Activated naive CD8-positive, alpha-beta T cell (primary cell): ENCODE measurements at regions not wholly inside any gene's neighbourhood (a gene's known extent, or its start where the extent isn't known, plus 50 kb on each side); places are given as distances from the start of the nearest gene placed in this dataset.
"Not testable (repeated sequence)": the region's sequence is repeated elsewhere in the genome, so short reads cannot be mapped to it uniquely, and the experiment has no call there.

ENCODE experiments used
- H3K27ac Mint-ChIP-seq: one replicate; pipeline ENCODE4 v1.8.0; 2021; ENCODE audit warnings: mixed read lengths
- H3K27me3 Mint-ChIP-seq: one replicate; pipeline ENCODE4 v1.8.0; 2021; ENCODE audit warnings: mixed read lengths
- H3K36me3 Mint-ChIP-seq: one replicate; pipeline ENCODE4 v1.8.0; 2021; ENCODE audit warnings: mixed read lengths
- H3K4me1 Mint-ChIP-seq: one replicate; pipeline ENCODE4 v1.8.0; 2021; ENCODE audit warnings: low read depth, mixed read lengths
- H3K4me3 Mint-ChIP-seq: one replicate; pipeline ENCODE4 v1.8.0; 2021; ENCODE audit warnings: mild to moderate bottlenecking, mixed read lengths
- H3K9me3 Mint-ChIP-seq: one replicate; pipeline ENCODE4 v1.8.0; 2021; ENCODE audit warnings: low read depth, mixed read lengths

- H3K36me3 Mint-ChIP-seq, result peaks cover 2% of the 10 kb centered on the region
- H3K4me1 Mint-ChIP-seq, result no peaks in the 10 kb centered on the region
- no peak overlapping the region for H3K4me3 Mint-ChIP-seq
- no peak overlapping the region for H3K27ac Mint-ChIP-seq
- H3K27me3 Mint-ChIP-seq, result no peaks in the 10 kb centered on the region
- H3K9me3 Mint-ChIP-seq, result no peaks in the 10 kb centered on the region
Observed at GRCh38 chr11:123330071-123330470, 100.0 kb upstream of the GRAMD1B start.

- H3K27ac Mint-ChIP-seq, result no peak overlapping the region
- peaks cover 2% of the 10 kb centered on the region for H3K36me3 Mint-ChIP-seq
- no peak overlapping the region for H3K4me3 Mint-ChIP-seq
- H3K9me3 Mint-ChIP-seq, result no peaks in the 10 kb centered on the region
- no peaks in the 10 kb centered on the region for H3K4me1 Mint-ChIP-seq
- no peaks in the 10 kb centered on the region for H3K27me3 Mint-ChIP-seq
Observed at GRCh38 chr11:123328281-123328867, 101.7 kb upstream of the GRAMD1B start.

- H3K36me3 Mint-ChIP-seq, result no peaks in the 10 kb centered on the region
- H3K9me3 Mint-ChIP-seq, result no peaks in the 10 kb centered on the region
- H3K4me1 Mint-ChIP-seq, result no peaks in the 10 kb centered on the region
- no peak overlapping the region for H3K4me3 Mint-ChIP-seq
- H3K27me3 Mint-ChIP-seq, result no peaks in the 10 kb centered on the region
- no peak overlapping the region for H3K27ac Mint-ChIP-seq
Observed at GRCh38 chr11:123325533-123325932, 104.5 kb upstream of the GRAMD1B start.

GRCh38 chr11:123323568-123323967, 106.5 kb upstream of the GRAMD1B start:
- H3K27me3 Mint-ChIP-seq, result peaks cover 3% of the 10 kb centered on the region
- no peak overlapping the region for H3K27ac Mint-ChIP-seq
- no peaks in the 10 kb centered on the region for H3K9me3 Mint-ChIP-seq
- H3K4me3 Mint-ChIP-seq, result no peak overlapping the region
- H3K36me3 Mint-ChIP-seq, result no peaks in the 10 kb centered on the region
- no peaks in the 10 kb centered on the region for H3K4me1 Mint-ChIP-seq

GRCh38 chr11:123321636-123322035, 108.4 kb upstream of the GRAMD1B start:
- Mint-ChIP-seq H3K27me3 (peaks cover 3% of the 10 kb centered on the region), H3K4me3 (no peak overlapping the region), H3K27ac (no peak overlapping the region), H3K36me3 (no peaks in the 10 kb centered on the region), H3K4me1 (no peaks in the 10 kb centered on the region), H3K9me3 (no peaks in the 10 kb centered on the region)

- H3K4me3 Mint-ChIP-seq, result no peak overlapping the region
- H3K9me3 Mint-ChIP-seq, result no peaks in the 10 kb centered on the region
- peaks cover 10% of the 10 kb centered on the region for H3K27me3 Mint-ChIP-seq
- no peaks in the 10 kb centered on the region for H3K4me1 Mint-ChIP-seq
- no peaks in the 10 kb centered on the region for H3K36me3 Mint-ChIP-seq
- H3K27ac Mint-ChIP-seq, result no peak overlapping the region
Observed at GRCh38 chr11:123318623-123319022, 111.4 kb upstream of the GRAMD1B start.

- not testable (repeated sequence) for H3K36me3 Mint-ChIP-seq, H3K27me3 Mint-ChIP-seq, H3K27ac Mint-ChIP-seq, H3K9me3 Mint-ChIP-seq, H3K4me1 Mint-ChIP-seq, H3K4me3 Mint-ChIP-seq
Observed at GRCh38 chr11:123318132-123318531, 111.9 kb upstream of the GRAMD1B start.

GRCh38 chr11:123316003-123316402, 114.1 kb upstream of the GRAMD1B start:
- no peaks in the 10 kb centered on the region for H3K4me1 Mint-ChIP-seq
- no peak overlapping the region for H3K4me3 Mint-ChIP-seq
- H3K9me3 Mint-ChIP-seq, result no peaks in the 10 kb centered on the region
- H3K36me3 Mint-ChIP-seq, result no peaks in the 10 kb centered on the region
- peaks cover 10% of the 10 kb centered on the region for H3K27me3 Mint-ChIP-seq
- no peak overlapping the region for H3K27ac Mint-ChIP-seq

GRCh38 chr11:123314972-123315371, 115.1 kb upstream of the GRAMD1B start:
- Mint-ChIP-seq H3K36me3 (no peaks in the 10 kb centered on the region), H3K4me1 (no peaks in the 10 kb centered on the region), H3K4me3 (no peak overlapping the region), H3K9me3 (no peaks in the 10 kb centered on the region), H3K27ac (no peak overlapping the region), H3K27me3 (peaks cover 7% of the 10 kb centered on the region)

- no peak overlapping the region for H3K4me3 Mint-ChIP-seq
- H3K4me1 Mint-ChIP-seq, result no peaks in the 10 kb centered on the region
- no peaks in the 10 kb centered on the region for H3K36me3 Mint-ChIP-seq
- H3K9me3 Mint-ChIP-seq, result no peaks in the 10 kb centered on the region
- peaks cover 7% of the 10 kb centered on the region for H3K27me3 Mint-ChIP-seq
- H3K27ac Mint-ChIP-seq, result no peak overlapping the region
Observed at GRCh38 chr11:123313262-123313661, 116.8 kb upstream of the GRAMD1B start.

GRCh38 chr11:123308077-123308476, 113.0 kb upstream of the CLMP start:
- Mint-ChIP-seq H3K4me1 (peaks cover 5% of the 10 kb centered on the region), H3K27me3 (peaks cover 4% of the 10 kb centered on the region), H3K4me3 (no peak overlapping the region), H3K9me3 (no peaks in the 10 kb centered on the region), H3K27ac (no peak overlapping the region), H3K36me3 (no peaks in the 10 kb centered on the region)

GRCh38 chr11:123307276-123307675, 112.2 kb upstream of the CLMP start:
- Mint-ChIP-seq H3K27me3 (peaks cover 6% of the 10 kb centered on the region), H3K9me3 (no peaks in the 10 kb centered on the region), H3K4me3 (no peak overlapping the region), H3K27ac (no peak overlapping the region), H3K36me3 (no peaks in the 10 kb centered on the region), H3K4me1 (peaks cover 12% of the 10 kb centered on the region)

GRCh38 chr11:123306531-123306930, 111.5 kb upstream of the CLMP start:
- H3K36me3 Mint-ChIP-seq, result no peaks in the 10 kb centered on the region
- H3K27me3 Mint-ChIP-seq, result peaks cover 6% of the 10 kb centered on the region
- no peak overlapping the region for H3K4me3 Mint-ChIP-seq
- peaks cover 16% of the 10 kb centered on the region for H3K4me1 Mint-ChIP-seq
- no peak overlapping the region for H3K27ac Mint-ChIP-seq
- H3K9me3 Mint-ChIP-seq, result no peaks in the 10 kb centered on the region

- Mint-ChIP-seq H3K27me3 (peaks cover 6% of the 10 kb centered on the region), H3K4me1 (peaks cover 24% of the 10 kb centered on the region), H3K4me3 (no peak overlapping the region), H3K27ac (no peak overlapping the region), H3K36me3 (no peaks in the 10 kb centered on the region), H3K9me3 (no peaks in the 10 kb centered on the region)
Observed at GRCh38 chr11:123305601-123306375, 110.7 kb upstream of the CLMP start.

- Mint-ChIP-seq H3K9me3 (no peaks in the 10 kb centered on the region), H3K4me1 (peaks cover 25% of the 10 kb centered on the region), H3K27ac (no peak overlapping the region), H3K36me3 (no peaks in the 10 kb centered on the region), H3K27me3 (peaks cover 6% of the 10 kb centered on the region), H3K4me3 (no peak overlapping the region)
Observed at GRCh38 chr11:123304828-123305466, 109.9 kb upstream of the CLMP start.
